H1 (cell line): ENCODE measurements at regions not wholly inside any gene's neighbourhood (a gene's known extent, or its start where the extent isn't known, plus 50 kb on each side); places are given as distances from the start of the nearest gene placed in this dataset.

ENCODE experiments used
- CTCF ChIA-PET: fragments of 300-600 bp; sonication (Branson Sonifier 250); formaldehyde crosslinking; loops from one replicate; lab custom pipeline; 2021; ENCODE audit not compliant: partially characterized antibody; lab: Charles Lee
- POLR2A ChIA-PET: fragments of 300-600 bp; sonication (Branson Sonifier 250); formaldehyde crosslinking; loops from one replicate; lab custom pipeline; 2021; ENCODE audit warnings: inconsistent platforms; ENCODE audit not compliant: partially characterized antibody; lab: Charles Lee
- DNase-seq, 2 experiments: peaks; one replicate each; pipeline versions ENCODE4 v3.0.0 to v3.0.0-alpha.2; 2010 to 2022; ENCODE audit warnings: low spot score in 2 of 2, low read depth in 1 of 2, mixed read lengths in 1 of 2
- FAIRE-seq: peaks from 2 replicates; lab custom pipeline; 2011; peaks lifted over from hg19 to GRCh38; lab: Jason Lieb, UNC
- H2AFZ ChIP-seq: 2 replicates; pipeline ENCODE4 v1.8.1; 2012; ENCODE audit warnings: low read length, inconsistent platforms
- H2AK5ac ChIP-seq: 2 replicates; pipeline ENCODE4 v1.6.1; 2013; ENCODE audit warnings: low read depth, low read length
- H2BK120ac ChIP-seq: replicated peaks from 2 replicates; pipeline ENCODE3; 2013; ENCODE audit warnings: low read depth, low read length, inconsistent platforms
- H2BK12ac ChIP-seq: 2 replicates; pipeline ENCODE4 v1.6.1; 2013; ENCODE audit warnings: low read depth, low read length
- H2BK15ac ChIP-seq: 2 replicates; pipeline ENCODE4 v1.6.1; 2013; ENCODE audit warnings: low read length
- H2BK20ac ChIP-seq: 2 replicates; pipeline ENCODE4 v1.6.1; 2013; ENCODE audit warnings: low read length
- H2BK5ac ChIP-seq: 2 replicates; pipeline ENCODE4 v1.6.1; 2013; ENCODE audit warnings: low read depth, low read length
- H3K14ac ChIP-seq: 2 replicates; pipeline ENCODE4 v1.6.1; 2013; ENCODE audit warnings: inconsistent platforms; ENCODE audit not compliant: insufficient read length
- H3K18ac ChIP-seq: 2 replicates; pipeline ENCODE4 v1.6.1; 2013; ENCODE audit warnings: low read length; ENCODE audit errors: extremely low read depth
- H3K23ac ChIP-seq: 2 replicates; pipeline ENCODE4 v1.6.1; 2013; ENCODE audit warnings: inconsistent platforms; ENCODE audit not compliant: insufficient read length
- H3K23me2 ChIP-seq: 2 replicates; pipeline ENCODE4 v1.6.1; 2013; ENCODE audit warnings: low read depth, low read length
- H3K27ac ChIP-seq: 2 replicates; pipeline ENCODE4 v1.6.1; 2011; ENCODE audit warnings: low read depth, low read length, inconsistent platforms
- H3K27me3 ChIP-seq, 4 experiments: replicated peaks in 1 of 4; 1 replicate in 1 of 4; 2 replicates in 3 of 4; pipeline versions ENCODE4 v1.6.1 to v1.8.1; 2011 to 2013; ENCODE audit warnings: low read length in 3 of 4, mild to moderate bottlenecking in 3 of 4, inconsistent platforms in 2 of 4, mixed read lengths in 2 of 4, moderate library complexity in 1 of 4; ENCODE audit not compliant: control insufficient read depth in 3 of 4, insufficient read depth in 3 of 4; ENCODE audit errors: extremely low read depth in 1 of 4
- H3K36me3 ChIP-seq, 4 experiments: 2 replicates each; pipeline versions ENCODE4 v1.6.1 to v1.8.1; 2011 to 2013; ENCODE audit warnings: mild to moderate bottlenecking in 4 of 4, low read length in 3 of 4, moderate library complexity in 2 of 4, control low read depth in 1 of 4, inconsistent platforms in 1 of 4; ENCODE audit not compliant: insufficient read depth in 4 of 4, control insufficient read depth in 2 of 4
- H3K4ac ChIP-seq: replicated peaks from 2 replicates; pipeline ENCODE3; 2013; ENCODE audit warnings: low read length, low read depth, mixed read lengths, inconsistent platforms; ENCODE audit not compliant: insufficient read length
- H3K4me1 ChIP-seq, 4 experiments: replicated peaks in 1 of 4; 1 replicate in 1 of 4; 2 replicates in 3 of 4; pipeline versions ENCODE4 v1.6.1 to v1.8.1; 2011 to 2013; ENCODE audit warnings: low read length in 3 of 4, inconsistent platforms in 2 of 4, mixed read lengths in 1 of 4; ENCODE audit not compliant: insufficient read depth in 4 of 4, control insufficient read depth in 3 of 4
- H3K4me2 ChIP-seq, 2 experiments: 2 replicates each; pipeline versions ENCODE4 v1.6.1 to v1.8.1; 2011 to 2013; ENCODE audit warnings: low read depth in 2 of 2, low read length in 2 of 2, control low read depth in 1 of 2, inconsistent platforms in 1 of 2, mild to moderate bottlenecking in 1 of 2; ENCODE audit not compliant: insufficient read depth in 1 of 2
- H3K4me3 ChIP-seq, 4 experiments: fragments of 200-600, 300-600 bp in 1 of 4; sonication (generic), shearing (Covaris generic), sonication (Bioruptor Twin) in 1 of 4; 2 replicates each; pipeline versions ENCODE4 v1.5.1 to v1.8.1; 2011 to 2016; ENCODE audit warnings: low read length in 4 of 4, low read depth in 3 of 4, control low read depth in 2 of 4, inconsistent platforms in 2 of 4, mild to moderate bottlenecking in 2 of 4, mixed read lengths in 1 of 4, moderate library complexity in 1 of 4; ENCODE audit not compliant: insufficient read depth in 2 of 4; ENCODE audit errors: extremely low read depth in 1 of 4
- H3K56ac ChIP-seq: replicated peaks from 2 replicates; pipeline ENCODE3; 2013; ENCODE audit warnings: low read depth, mild to moderate bottlenecking, mixed read lengths, low read length, inconsistent platforms; ENCODE audit not compliant: insufficient read length
- H3K79me1 ChIP-seq: 2 replicates; pipeline ENCODE4 v1.6.1; 2013; ENCODE audit warnings: low read depth, low read length, control low read depth
- H3K79me2 ChIP-seq, 2 experiments: 2 replicates each; pipeline versions ENCODE4 v1.6.1 to v1.8.1; 2012 to 2013; ENCODE audit warnings: low read length in 2 of 2, mild to moderate bottlenecking in 2 of 2, inconsistent platforms in 1 of 2; ENCODE audit not compliant: insufficient read depth in 2 of 2, control insufficient read depth in 1 of 2
- H3K9ac ChIP-seq, 4 experiments: replicated peaks in 1 of 4; 1 replicate in 1 of 4; 2 replicates in 3 of 4; pipeline versions ENCODE4 v1.6.1 to v1.8.1; 2011 to 2013; ENCODE audit warnings: low read depth in 3 of 4, low read length in 3 of 4, control low read depth in 2 of 4, mild to moderate bottlenecking in 2 of 4, moderate library complexity in 2 of 4, inconsistent platforms in 1 of 4; ENCODE audit errors: extremely low read depth in 1 of 4
- H3K9me3 ChIP-seq, 2 experiments: 2 replicates each; pipeline versions ENCODE4 v1.6.1 to v1.8.1; 2012 to 2013; ENCODE audit warnings: mild to moderate bottlenecking in 2 of 2, moderate library complexity in 2 of 2, control low read depth in 1 of 2, inconsistent platforms in 1 of 2, low read depth in 1 of 2, low read length in 1 of 2, mixed read lengths in 1 of 2; ENCODE audit not compliant: insufficient read depth in 2 of 2
- H4K20me1 ChIP-seq, 2 experiments: replicated peaks in 1 of 2; 2 replicates each; pipeline versions ENCODE3 to v1.8.1; 2011 to 2013; ENCODE audit warnings: inconsistent platforms in 2 of 2, low read length in 2 of 2, mild to moderate bottlenecking in 1 of 2; ENCODE audit not compliant: insufficient read depth in 2 of 2, control insufficient read depth in 1 of 2
- H4K5ac ChIP-seq: 2 replicates; pipeline ENCODE4 v1.6.1; 2013; ENCODE audit warnings: low read length, low read depth, mixed read lengths, inconsistent platforms; ENCODE audit not compliant: insufficient read length
- H4K8ac ChIP-seq: 2 replicates; pipeline ENCODE4 v1.8.0; 2013; ENCODE audit warnings: mild to moderate bottlenecking, moderate library complexity, low read length, inconsistent platforms; ENCODE audit not compliant: insufficient read depth; ENCODE audit errors: extremely low read depth
- H4K91ac ChIP-seq: replicated peaks from 2 replicates; pipeline ENCODE3; 2013; ENCODE audit warnings: low read length, mixed read lengths, inconsistent platforms; ENCODE audit not compliant: insufficient read length
- ASH2L ChIP-seq: fragments of 200-600, 300-600 bp; sonication (generic); IDR thresholded peaks from one replicate; pipeline ENCODE4 v1.7.1; 2017; ENCODE audit warnings: low read length
- ATF2 ChIP-seq: IDR thresholded peaks from 2 replicates; pipeline ENCODE4 v1.6.1; 2012; ENCODE audit warnings: low read length, inconsistent platforms
- BACH1 ChIP-seq: IDR thresholded peaks from 2 replicates; pipeline ENCODE4 v1.6.1; 2012; ENCODE audit warnings: low read length, improper control_type of control experiment
- CHD1 ChIP-seq: IDR thresholded peaks from 2 replicates; pipeline ENCODE4 v1.6.1; 2012; ENCODE audit warnings: low read depth, low read length, improper control_type of control experiment
- CHD2 ChIP-seq: IDR thresholded peaks from 2 replicates; pipeline ENCODE4 v1.6.1; 2012; ENCODE audit warnings: low read length, improper control_type of control experiment
- KDM5A ChIP-seq: fragments of 200-600 bp; IDR thresholded peaks from 2 replicates; pipeline ENCODE4 v1.7.1; 2012; ENCODE audit warnings: mild to moderate bottlenecking, low read length, inconsistent platforms, mixed read lengths
- NRF1 ChIP-seq: IDR thresholded peaks from 2 replicates; pipeline ENCODE4 v1.6.1; 2011; ENCODE audit warnings: mild to moderate bottlenecking, low read depth, low read length, improper control_type of control experiment
- POLR2A ChIP-seq, 2 experiments: IDR thresholded peaks; 1 replicate in 1 of 2; 2 replicates in 1 of 2; pipeline ENCODE4 v1.6.1; 2011; ENCODE audit warnings: low read depth in 2 of 2, low read length in 2 of 2, mild to moderate bottlenecking in 2 of 2; ENCODE audit errors: control extremely low read depth in 1 of 2
- RFX5 ChIP-seq: IDR thresholded peaks from 2 replicates; pipeline ENCODE4 v1.6.1; 2011; ENCODE audit warnings: low read depth, low read length, improper control_type of control experiment, borderline replicate concordance
- SIN3A ChIP-seq, 2 experiments: IDR thresholded peaks in 1 of 2; conservative IDR thresholded peaks in 1 of 2; 2 replicates each; pipeline ENCODE4 v1.6.1; 2011 to 2012; ENCODE audit warnings: low read length in 2 of 2, improper control_type of control experiment in 1 of 2, low read depth in 1 of 2, mild to moderate bottlenecking in 1 of 2
- SP1 ChIP-seq: IDR thresholded peaks from 2 replicates; pipeline ENCODE4 v1.6.1; 2011; ENCODE audit warnings: low read depth, low read length
- TAF7 ChIP-seq: optimal IDR thresholded peaks from 2 replicates; pipeline ENCODE3; 2011; ENCODE audit warnings: low read depth, mild to moderate bottlenecking, inconsistent platforms, low read length, moderate library complexity, borderline replicate concordance
- USF2 ChIP-seq: IDR thresholded peaks from 2 replicates; pipeline ENCODE4 v1.6.1; 2011; ENCODE audit warnings: low read length, improper control_type of control experiment
- YY1 ChIP-seq: IDR thresholded peaks from 2 replicates; pipeline ENCODE4 v1.6.1; 2011; ENCODE audit warnings: low read depth, mild to moderate bottlenecking, low read length
- WGBS, 2 experiments: shearing (Covaris generic) in 1 of 2; methylation state at CpG; one replicate each; pipeline versions ENCODE4 v1.1.6 to v1.1.7; 2013 to 2015; ENCODE audit warnings: low lambda C conversion rate in 2 of 2, mixed read lengths in 2 of 2, inconsistent platforms in 1 of 2, low coverage in 1 of 2, missing lambda C conversion rate in 1 of 2; ENCODE audit not compliant: insufficient replicate concordance in 2 of 2, insufficient coverage in 1 of 2, insufficient read length in 1 of 2; ENCODE audit errors: extremely low coverage in 1 of 2, missing lambda C conversion rate in 1 of 2; 5-methylcytosine and 5-hydroxymethylcytosine counted together

- H3K14ac ChIP-seq: no peak overlapping the region
- H3K23ac ChIP-seq: no peak overlapping the region
- no peak overlapping the region for H3K9ac ChIP-seq
- no peak overlapping the region for H3K4me2 ChIP-seq
- no peak overlapping the region for H3K18ac ChIP-seq
- no peak for FAIRE-seq
- DNase-seq: no peak
- no peaks in the 10 kb centered on the region for H3K36me3 ChIP-seq
- H4K5ac ChIP-seq: no peak overlapping the region
- ChIA-PET POLR2A (no interaction called here), CTCF (no interaction called here)
- H3K4me1 ChIP-seq: peaks cover 0 to 3% (median 0%) of the 10 kb centered on the region in 4 experiments; a peak in 2 of 7 replicates
- H3K79me1 ChIP-seq: no peaks in the 10 kb centered on the region
- no peak overlapping the region for H2BK20ac ChIP-seq
- no peak overlapping the region for H3K4me3 ChIP-seq
- H2BK15ac ChIP-seq: no peak overlapping the region
- H2AK5ac ChIP-seq: no peak overlapping the region
- no peak overlapping the region for H2BK5ac ChIP-seq
- no peaks in the 10 kb centered on the region for H3K79me2 ChIP-seq
- WGBS, 2 experiments: 90% methylated on average over 4 of the region's 4 CpGs; no CpG with 5 or more reads in 1 of the 2 experiments
- H3K56ac ChIP-seq: no peak overlapping the region
- no peak overlapping the region for H2BK120ac ChIP-seq
- H3K27ac ChIP-seq: no peak overlapping the region
- no peaks in the 10 kb centered on the region for H4K20me1 ChIP-seq
- no peaks in the 10 kb centered on the region for H3K9me3 ChIP-seq
- H4K91ac ChIP-seq: no peak overlapping the region
- H2BK12ac ChIP-seq: no peak overlapping the region
- H3K4ac ChIP-seq: no peak overlapping the region
- TF ChIP-seq CHD2 (no peak), USF2 (no peak), TAF7 (no peak), CHD1 (no peak), ATF2 (no peak), KDM5A (no peak), SIN3A (conservative IDR thresholded peaks at IDR 0.05 in 1 of 2, IDR thresholded peaks at IDR 0.05 in 1 of 2; ENCODE audit: low read depth in 1 of 2, low read length in 2 of 2) (no peak), RFX5 (no peak), ASH2L (no peak), NRF1 (no peak), POLR2A (IDR thresholded peaks at IDR 0.05; ENCODE audit: control extremely low read depth in 1 of 2, low read depth in 2 of 2, low read length in 2 of 2) (no peak), SP1 (no peak), YY1 (no peak), BACH1 (no peak)
- H3K23me2 ChIP-seq: no peaks in the 10 kb centered on the region
- H4K8ac ChIP-seq: no peak overlapping the region
- no peak overlapping the region for H2AFZ ChIP-seq
- H3K27me3 ChIP-seq: peaks cover 0 to under 1% (median 0%) of the 10 kb centered on the region in 4 experiments; a peak in 1 of 7 replicates
Measured at GRCh38 chr2:145124085-145124484, 604.2 kb upstream of the ZEB2 start.
